ENCODE measurements at regions not wholly inside any gene's neighbourhood (a gene's known extent, or its start where the extent isn't known, plus 50 kb on each side); places are given as distances from the start of the nearest gene placed in this dataset.

- TF ChIP-seq EZH2 (IDR thresholded peaks at IDR 0.05; ENCODE audit: borderline replicate concordance, low read depth, low read length, severe bottlenecking) (no peak), CTCF (IDR thresholded peaks at IDR 0.05; ENCODE audit: borderline replicate concordance, extremely low read depth, low read length, poor library complexity, severe bottlenecking) (no peak)
These were observed 717.8 kb downstream of the KCNJ18 start for GRCh38 chr17:22410136-22410535.
